GM12878 (cell line): ENCODE measurements at regions not wholly inside any gene's neighbourhood (a gene's known extent, or its start where the extent isn't known, plus 50 kb on each side); places are given as distances from the start of the nearest gene placed in this dataset.

Experiments used
- BMI1 ChIP-seq: fragments of 450-650 bp; IDR thresholded peaks from 2 replicates; pipeline ENCODE4 v1.6.1; 2016; ENCODE audit warnings: mild to moderate bottlenecking, moderate library complexity, borderline replicate concordance
- EP300 ChIP-seq, 2 experiments: fragments of 150-350 bp in 1 of 2; IDR thresholded peaks; 2 replicates each; pipeline ENCODE4 v1.6.1; 2011 to 2012; ENCODE audit warnings: low read depth in 2 of 2, low read length in 2 of 2, borderline replicate concordance in 1 of 2, improper control_type of control experiment in 1 of 2, inconsistent platforms in 1 of 2; ENCODE audit not compliant: control insufficient read depth in 1 of 2
- HDAC2 ChIP-seq: fragments of 200-600 bp; sonication (generic); IDR thresholded peaks from 2 replicates; pipeline ENCODE4 v1.6.1; 2017
- HDAC6 ChIP-seq: fragments of 200-600 bp; sonication (generic); IDR thresholded peaks from one replicate; pipeline ENCODE4 v1.8.0; 2017; ENCODE audit warnings: antibody characterized with exemption; ENCODE audit not compliant: unreplicated experiment
- HSF1 ChIP-seq: fragments of 150-350 bp; IDR thresholded peaks from 2 replicates; pipeline ENCODE4 v1.6.1; 2014; ENCODE audit warnings: mild to moderate bottlenecking, low read depth, low read length
- MLLT1 ChIP-seq: fragments of 450-650 bp; IDR thresholded peaks from 2 replicates; pipeline ENCODE4 v1.6.1; 2016; ENCODE audit warnings: mild to moderate bottlenecking
- MYC ChIP-seq: IDR thresholded peaks from 2 replicates; pipeline ENCODE4 v1.6.1; 2011; ENCODE audit warnings: mild to moderate bottlenecking, low read length, moderate library complexity, inconsistent platforms; ENCODE audit not compliant: insufficient read depth, insufficient replicate concordance, insufficient read length, severe bottlenecking
- POLR2A ChIP-seq: IDR thresholded peaks from 2 replicates; pipeline ENCODE4 v1.6.1; 2011; ENCODE audit warnings: low read depth, mild to moderate bottlenecking, low read length
- RAD51 ChIP-seq: fragments of 450-650 bp; IDR thresholded peaks from 2 replicates; pipeline ENCODE4 v1.6.1; 2016; ENCODE audit warnings: moderate library complexity, mild to moderate bottlenecking, inconsistent platforms
- RCOR1 ChIP-seq: conservative IDR thresholded peaks from 2 replicates; pipeline ENCODE4 v1.6.1; 2012; ENCODE audit warnings: low read depth, low read length, improper control_type of control experiment
- RELA ChIP-seq: fragments of 450-650 bp; IDR thresholded peaks from 2 replicates; pipeline ENCODE4 v1.8.0; 2014; ENCODE audit warnings: borderline replicate concordance; ENCODE audit not compliant: partially characterized antibody
- SREBF1 ChIP-seq: IDR thresholded peaks from 2 replicates; pipeline ENCODE4 v1.6.1; 2012; ENCODE audit warnings: mild to moderate bottlenecking, low read length
- ZNF384 ChIP-seq: IDR thresholded peaks from 2 replicates; pipeline ENCODE4 v1.6.1; 2012; ENCODE audit warnings: low read depth, mild to moderate bottlenecking, low read length, improper control_type of control experiment, borderline replicate concordance
- TF ChIP-seq, protein P1 (sequence below), 3 experiments: IDR thresholded peaks in 2 of 3; conservative IDR thresholded peaks in 1 of 3; 2 replicates each; pipeline ENCODE4 v1.5.1; 2011; ENCODE audit warnings: low read depth in 3 of 3, low read length in 3 of 3, mild to moderate bottlenecking in 3 of 3, control low read depth in 2 of 3, moderate library complexity in 2 of 3, inconsistent platforms in 1 of 3, mixed read lengths in 1 of 3; ENCODE audit not compliant: control insufficient read depth in 2 of 3, insufficient read depth in 1 of 3; ENCODE audit errors: extremely low read depth in 1 of 3

GRCh38 chr2:145836986-145837385 is 1317.1 kb upstream of the ZEB2 start:
- TF ChIP-seq, protein P1, sequence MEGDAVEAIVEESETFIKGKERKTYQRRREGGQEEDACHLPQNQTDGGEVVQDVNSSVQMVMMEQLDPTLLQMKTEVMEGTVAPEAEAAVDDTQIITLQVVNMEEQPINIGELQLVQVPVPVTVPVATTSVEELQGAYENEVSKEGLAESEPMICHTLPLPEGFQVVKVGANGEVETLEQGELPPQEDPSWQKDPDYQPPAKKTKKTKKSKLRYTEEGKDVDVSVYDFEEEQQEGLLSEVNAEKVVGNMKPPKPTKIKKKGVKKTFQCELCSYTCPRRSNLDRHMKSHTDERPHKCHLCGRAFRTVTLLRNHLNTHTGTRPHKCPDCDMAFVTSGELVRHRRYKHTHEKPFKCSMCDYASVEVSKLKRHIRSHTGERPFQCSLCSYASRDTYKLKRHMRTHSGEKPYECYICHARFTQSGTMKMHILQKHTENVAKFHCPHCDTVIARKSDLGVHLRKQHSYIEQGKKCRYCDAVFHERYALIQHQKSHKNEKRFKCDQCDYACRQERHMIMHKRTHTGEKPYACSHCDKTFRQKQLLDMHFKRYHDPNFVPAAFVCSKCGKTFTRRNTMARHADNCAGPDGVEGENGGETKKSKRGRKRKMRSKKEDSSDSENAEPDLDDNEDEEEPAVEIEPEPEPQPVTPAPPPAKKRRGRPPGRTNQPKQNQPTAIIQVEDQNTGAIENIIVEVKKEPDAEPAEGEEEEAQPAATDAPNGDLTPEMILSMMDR (IDR thresholded peaks at IDR 0.05 in 2 of 3, conservative IDR thresholded peaks at IDR 0.05 in 1 of 3; ENCODE audit: control insufficient read depth in 2 of 3, extremely low read depth in 1 of 3, insufficient read depth in 1 of 3, low read depth in 3 of 3, low read length in 3 of 3) = no peak
- TF ChIP-seq ZNF384 = no peak
- no peak for TF ChIP-seq RELA
- no peak for TF ChIP-seq RAD51
- TF ChIP-seq SREBF1 = no peak
- TF ChIP-seq HDAC2 = no peak
- TF ChIP-seq MLLT1 = no peak
- no peak for TF ChIP-seq HSF1
- TF ChIP-seq BMI1 = no peak
- no peak for TF ChIP-seq RCOR1
- no peak for TF ChIP-seq MYC
- no peak for TF ChIP-seq EP300 (IDR thresholded peaks at IDR 0.05; ENCODE audit: borderline replicate concordance in 1 of 2, control insufficient read depth in 1 of 2, low read depth in 2 of 2, low read length in 2 of 2)
- no peak for TF ChIP-seq POLR2A
- TF ChIP-seq HDAC6 = no peak
